NB4 (cell line): ENCODE measurements at regions not wholly inside any gene's neighbourhood (a gene's known extent, or its start where the extent isn't known, plus 50 kb on each side); places are given as distances from the start of the nearest gene placed in this dataset.

Experiments used
- TF ChIP-seq, protein P1 (sequence below): IDR thresholded peaks from one replicate; pipeline ENCODE4 v1.5.1; 2012; ENCODE audit warnings: low read depth, low read length
- TF ChIP-seq, protein P2 (sequence below): IDR thresholded peaks from 2 replicates; pipeline ENCODE4 v1.6.1; 2011; ENCODE audit warnings: low read depth, low read length

DNA sequence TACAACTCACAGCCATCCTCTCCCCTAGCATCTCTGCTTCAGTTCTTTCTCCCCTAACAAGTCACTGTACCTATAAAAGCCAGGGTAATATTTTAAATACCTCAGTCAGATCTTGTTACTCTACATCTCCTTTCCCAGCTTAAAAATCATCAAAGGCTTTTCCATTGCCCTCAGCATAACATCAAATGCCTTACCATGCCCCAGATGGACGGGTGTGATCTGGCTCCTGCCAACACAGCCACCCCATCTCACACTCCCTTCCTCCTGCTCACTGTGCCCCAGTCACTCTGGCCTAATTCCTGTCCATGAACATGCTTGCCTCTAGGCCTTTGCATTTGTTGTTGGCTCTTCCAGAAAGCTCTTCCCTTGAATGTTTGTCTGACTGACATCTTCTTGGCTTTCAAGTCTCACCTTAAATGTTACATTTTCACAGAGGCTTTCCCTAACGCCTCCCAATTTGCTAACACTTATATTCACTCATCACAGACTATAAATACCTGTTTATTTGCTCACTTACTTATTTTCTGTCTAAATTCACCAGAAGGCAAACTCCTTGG is 640.9 kb downstream of the NYAP2 start:
- TF ChIP-seq, protein P1, sequence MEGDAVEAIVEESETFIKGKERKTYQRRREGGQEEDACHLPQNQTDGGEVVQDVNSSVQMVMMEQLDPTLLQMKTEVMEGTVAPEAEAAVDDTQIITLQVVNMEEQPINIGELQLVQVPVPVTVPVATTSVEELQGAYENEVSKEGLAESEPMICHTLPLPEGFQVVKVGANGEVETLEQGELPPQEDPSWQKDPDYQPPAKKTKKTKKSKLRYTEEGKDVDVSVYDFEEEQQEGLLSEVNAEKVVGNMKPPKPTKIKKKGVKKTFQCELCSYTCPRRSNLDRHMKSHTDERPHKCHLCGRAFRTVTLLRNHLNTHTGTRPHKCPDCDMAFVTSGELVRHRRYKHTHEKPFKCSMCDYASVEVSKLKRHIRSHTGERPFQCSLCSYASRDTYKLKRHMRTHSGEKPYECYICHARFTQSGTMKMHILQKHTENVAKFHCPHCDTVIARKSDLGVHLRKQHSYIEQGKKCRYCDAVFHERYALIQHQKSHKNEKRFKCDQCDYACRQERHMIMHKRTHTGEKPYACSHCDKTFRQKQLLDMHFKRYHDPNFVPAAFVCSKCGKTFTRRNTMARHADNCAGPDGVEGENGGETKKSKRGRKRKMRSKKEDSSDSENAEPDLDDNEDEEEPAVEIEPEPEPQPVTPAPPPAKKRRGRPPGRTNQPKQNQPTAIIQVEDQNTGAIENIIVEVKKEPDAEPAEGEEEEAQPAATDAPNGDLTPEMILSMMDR = no peak
- TF ChIP-seq, protein P2, sequence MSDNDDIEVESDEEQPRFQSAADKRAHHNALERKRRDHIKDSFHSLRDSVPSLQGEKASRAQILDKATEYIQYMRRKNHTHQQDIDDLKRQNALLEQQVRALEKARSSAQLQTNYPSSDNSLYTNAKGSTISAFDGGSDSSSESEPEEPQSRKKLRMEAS = no peak
